KMS-11 (cell line): ENCODE measurements at regions not wholly inside any gene's neighbourhood (a gene's known extent, or its start where the extent isn't known, plus 50 kb on each side); places are given as distances from the start of the nearest gene placed in this dataset.

Experiments used
- H2AFZ ChIP-seq: fragments of 200-600 bp; sonication (generic); 2 replicates; pipeline ENCODE4 v1.6.1; 2016; ENCODE audit warnings: antibody characterized with exemption, mixed run types, low read depth
- H3K27ac ChIP-seq: fragments of 200-600 bp; sonication (generic); 2 replicates; pipeline ENCODE4 v1.6.1; 2016; ENCODE audit warnings: mild to moderate bottlenecking, mixed run types
- H3K27me3 ChIP-seq: fragments of 200-600 bp; sonication (generic); 2 replicates; pipeline ENCODE4 v1.6.1; 2017; ENCODE audit warnings: mild to moderate bottlenecking, low read depth, mixed run types, moderate library complexity; ENCODE audit not compliant: insufficient read depth
- H3K36me3 ChIP-seq: fragments of 200-600 bp; sonication (generic); 2 replicates; pipeline ENCODE4 v1.6.1; 2017; ENCODE audit warnings: mild to moderate bottlenecking, mixed run types; ENCODE audit not compliant: insufficient read depth
- H3K4me1 ChIP-seq: fragments of 200-600 bp; sonication (generic); 2 replicates; pipeline ENCODE4 v1.6.1; 2016; ENCODE audit warnings: mild to moderate bottlenecking, low read depth, mixed run types; ENCODE audit not compliant: poor library complexity, severe bottlenecking
- H3K4me2 ChIP-seq: fragments of 200-600 bp; sonication (generic); 2 replicates; pipeline ENCODE4 v1.7.0; 2016; ENCODE audit warnings: mild to moderate bottlenecking, mixed run types
- H3K4me3 ChIP-seq: fragments of 200-600 bp; sonication (generic); IDR thresholded peaks from 2 replicates; pipeline ENCODE4 v1.6.1; 2017; ENCODE audit warnings: low read depth, low read length, mixed read lengths; ENCODE audit not compliant: insufficient read depth
- H3K79me2 ChIP-seq: fragments of 200-600 bp; sonication (generic); 2 replicates; pipeline ENCODE4 v1.6.1; 2016; ENCODE audit warnings: low read depth, mixed run types; ENCODE audit not compliant: insufficient read depth
- H3K9ac ChIP-seq: fragments of 200-600 bp; sonication (generic); 2 replicates; pipeline ENCODE4 v1.6.1; 2016; ENCODE audit warnings: mild to moderate bottlenecking, mixed run types
- H4K20me1 ChIP-seq: fragments of 200-600 bp; sonication (generic); 2 replicates; pipeline ENCODE4 v1.6.1; 2016; ENCODE audit warnings: mild to moderate bottlenecking, mixed run types; ENCODE audit not compliant: insufficient read depth
- TF ChIP-seq, protein P1 (sequence below): fragments of 200-600 bp; sonication (generic); conservative IDR thresholded peaks from 2 replicates; pipeline ENCODE4 v1.6.1; 2017; ENCODE audit warnings: low read depth, mild to moderate bottlenecking, antibody characterized with exemption, low read length, moderate library complexity, mixed read lengths

DNA sequence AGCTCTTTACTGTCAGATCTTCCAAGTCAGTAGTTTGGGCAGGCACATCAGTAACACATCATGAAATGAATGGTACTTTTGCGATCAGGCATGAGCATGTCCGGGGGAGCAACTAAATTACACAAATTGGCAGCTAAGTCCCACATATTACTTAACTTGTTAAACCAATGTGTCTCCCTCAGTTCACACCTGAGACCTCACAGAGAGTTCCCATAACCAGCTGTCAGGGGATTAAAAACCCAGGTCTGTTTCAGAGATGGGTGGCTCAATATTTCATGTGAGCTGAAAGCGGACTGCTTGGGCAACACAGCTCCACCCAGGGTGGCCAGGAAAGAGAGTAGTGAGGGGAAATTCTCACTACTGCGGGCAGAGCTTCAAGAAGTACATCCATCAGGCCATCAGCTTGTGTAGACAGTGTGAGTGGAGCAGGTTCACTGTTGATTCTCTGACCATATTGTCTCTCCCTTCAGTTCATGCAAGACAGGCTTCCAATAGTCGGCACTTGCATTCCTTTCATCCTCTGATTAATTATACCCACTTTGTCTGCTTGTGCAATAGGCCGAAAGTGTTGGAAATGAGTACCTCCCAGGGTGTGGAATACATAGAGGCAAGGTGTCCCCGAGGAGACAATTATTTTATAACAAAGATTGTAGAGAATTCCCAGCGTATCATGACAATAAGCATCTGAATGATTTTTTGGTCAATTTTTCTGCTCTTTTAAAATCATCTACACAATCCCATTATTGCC lies 139.9 kb downstream of the PTGER3 start:
- TF ChIP-seq, protein P1, sequence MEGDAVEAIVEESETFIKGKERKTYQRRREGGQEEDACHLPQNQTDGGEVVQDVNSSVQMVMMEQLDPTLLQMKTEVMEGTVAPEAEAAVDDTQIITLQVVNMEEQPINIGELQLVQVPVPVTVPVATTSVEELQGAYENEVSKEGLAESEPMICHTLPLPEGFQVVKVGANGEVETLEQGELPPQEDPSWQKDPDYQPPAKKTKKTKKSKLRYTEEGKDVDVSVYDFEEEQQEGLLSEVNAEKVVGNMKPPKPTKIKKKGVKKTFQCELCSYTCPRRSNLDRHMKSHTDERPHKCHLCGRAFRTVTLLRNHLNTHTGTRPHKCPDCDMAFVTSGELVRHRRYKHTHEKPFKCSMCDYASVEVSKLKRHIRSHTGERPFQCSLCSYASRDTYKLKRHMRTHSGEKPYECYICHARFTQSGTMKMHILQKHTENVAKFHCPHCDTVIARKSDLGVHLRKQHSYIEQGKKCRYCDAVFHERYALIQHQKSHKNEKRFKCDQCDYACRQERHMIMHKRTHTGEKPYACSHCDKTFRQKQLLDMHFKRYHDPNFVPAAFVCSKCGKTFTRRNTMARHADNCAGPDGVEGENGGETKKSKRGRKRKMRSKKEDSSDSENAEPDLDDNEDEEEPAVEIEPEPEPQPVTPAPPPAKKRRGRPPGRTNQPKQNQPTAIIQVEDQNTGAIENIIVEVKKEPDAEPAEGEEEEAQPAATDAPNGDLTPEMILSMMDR, result no peak
- H2AFZ ChIP-seq, result no peak overlapping the region
- H3K79me2 ChIP-seq, result no peaks in the 10 kb centered on the region
- H3K27me3 ChIP-seq, result no peaks in the 10 kb centered on the region
- H3K4me2 ChIP-seq, result no peak overlapping the region
- H3K4me1 ChIP-seq, result peaks cover 24% of the 10 kb centered on the region
- H3K4me3 ChIP-seq, result no peak overlapping the region
- H3K27ac ChIP-seq, result no peak overlapping the region
- H3K36me3 ChIP-seq, result no peaks in the 10 kb centered on the region
- no peak overlapping the region for H3K9ac ChIP-seq
- no peaks in the 10 kb centered on the region for H4K20me1 ChIP-seq

DNA sequence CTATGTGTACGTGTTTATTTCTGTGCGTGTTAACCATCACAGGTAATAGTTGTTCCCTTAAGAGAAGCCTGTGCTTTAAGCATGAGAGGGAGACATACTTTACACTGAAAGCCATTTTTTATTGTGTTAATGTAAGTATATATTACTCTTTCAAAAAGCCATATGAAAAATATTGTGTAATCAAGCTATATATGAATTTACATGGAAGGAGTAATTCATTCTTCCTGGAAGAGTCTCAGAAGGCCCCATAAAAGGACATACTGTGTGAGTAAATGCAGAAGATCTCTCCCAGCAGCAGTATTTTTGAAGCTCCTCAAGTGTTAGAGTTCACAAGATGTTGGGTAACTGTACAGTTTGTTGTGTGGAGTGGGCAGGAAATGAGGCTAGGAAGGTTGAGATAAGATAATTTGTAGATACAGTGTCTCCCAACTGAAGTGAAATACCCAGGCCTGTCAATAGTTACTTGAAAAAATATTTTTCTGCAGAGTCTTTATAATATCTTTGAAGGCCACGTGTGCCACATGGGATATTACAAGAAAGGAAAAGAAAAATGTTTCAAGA lies 138.3 kb downstream of the PTGER3 start:
- H3K9ac ChIP-seq, result no peak overlapping the region
- H4K20me1 ChIP-seq, result no peaks in the 10 kb centered on the region
- no peak overlapping the region for H3K4me3 ChIP-seq
- H3K4me1 ChIP-seq, result peaks cover 25% of the 10 kb centered on the region
- peak overlapping the region; percentile 29; the same call in 1 of the 2 replicates for H3K4me2 ChIP-seq
- no peaks in the 10 kb centered on the region for H3K36me3 ChIP-seq
- TF ChIP-seq, protein P1, result no peak
- no peak overlapping the region for H2AFZ ChIP-seq
- H3K79me2 ChIP-seq, result no peaks in the 10 kb centered on the region
- H3K27ac ChIP-seq, result no peak overlapping the region; the same call in 1 of the 2 replicates
- no peaks in the 10 kb centered on the region for H3K27me3 ChIP-seq

DNA sequence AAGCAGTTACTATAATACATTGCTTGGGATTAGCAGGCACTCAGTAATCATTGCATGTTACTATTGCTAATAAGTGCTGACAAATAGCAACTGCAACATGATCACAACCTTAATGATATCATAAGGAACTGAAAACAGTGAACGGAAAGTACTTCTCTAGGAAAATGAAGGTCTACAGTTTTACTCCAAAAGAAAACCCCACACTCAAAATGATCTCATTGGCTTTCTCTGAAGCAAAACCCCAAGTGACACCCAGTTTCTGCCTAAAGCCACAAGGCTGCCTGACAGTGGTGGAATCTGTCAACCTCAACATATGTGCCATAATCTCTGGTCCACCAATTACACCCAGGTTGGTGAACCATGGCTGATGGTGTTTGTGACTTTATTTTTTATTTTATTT lies 137.6 kb downstream of the PTGER3 start:
- H3K27me3 ChIP-seq, result no peaks in the 10 kb centered on the region
- H3K36me3 ChIP-seq, result no peaks in the 10 kb centered on the region
- H4K20me1 ChIP-seq, result no peaks in the 10 kb centered on the region
- TF ChIP-seq, protein P1, result no peak
- no peak overlapping the region; the same call in 1 of the 2 replicates for H3K27ac ChIP-seq
- no peaks in the 10 kb centered on the region for H3K79me2 ChIP-seq
- no peak overlapping the region for H2AFZ ChIP-seq
- H3K9ac ChIP-seq, result no peak overlapping the region
- H3K4me3 ChIP-seq, result no peak overlapping the region
- H3K4me1 ChIP-seq, result peaks cover 32% of the 10 kb centered on the region
- H3K4me2 ChIP-seq, result peak overlapping the region; percentile 29; the same call in 1 of the 2 replicates

DNA sequence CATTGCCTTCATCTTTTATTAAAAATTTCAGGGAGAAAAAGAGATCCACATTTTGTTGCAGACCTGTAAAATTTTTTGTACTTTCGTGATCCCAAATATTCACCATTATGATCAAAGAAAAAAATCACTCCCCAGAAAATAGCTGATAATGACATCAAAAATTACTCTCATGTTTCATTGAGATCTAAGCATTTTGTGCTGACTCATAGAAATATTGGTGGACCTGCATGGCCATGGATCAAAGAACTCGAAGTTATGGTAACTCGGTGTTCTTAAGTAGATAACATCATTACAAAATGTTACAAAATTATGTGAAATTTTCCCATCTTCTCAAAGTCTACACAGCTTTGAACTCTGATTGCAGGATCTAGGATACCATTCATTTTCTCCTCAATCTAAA lies 135.8 kb downstream of the PTGER3 start:
- no peak overlapping the region for H3K4me3 ChIP-seq
- no peak overlapping the region for H3K9ac ChIP-seq
- H3K27me3 ChIP-seq, result no peaks in the 10 kb centered on the region
- H2AFZ ChIP-seq, result no peak overlapping the region
- no peaks in the 10 kb centered on the region for H3K79me2 ChIP-seq
- no peak overlapping the region for H3K27ac ChIP-seq
- H3K4me2 ChIP-seq, result no peak overlapping the region
- TF ChIP-seq, protein P1, result no peak
- H4K20me1 ChIP-seq, result no peaks in the 10 kb centered on the region
- no peaks in the 10 kb centered on the region for H3K36me3 ChIP-seq
- peaks cover 50% of the 10 kb centered on the region for H3K4me1 ChIP-seq
